Stomach (tissue), 8 donors: ENCODE measurements at regions not wholly inside any gene's neighbourhood (a gene's known extent, or its start where the extent isn't known, plus 50 kb on each side); places are given as distances from the start of the nearest gene placed in this dataset.

Source experiments
- DNase-seq, 2 donors: peaks; one replicate each; pipeline versions ENCODE4 v3.0.0 to v3.0.0-alpha.2; 2013 to 2019
- H3K27ac ChIP-seq, 5 donors: fragments of 200-600 bp in 4 of 5; sonication (generic) in 4 of 5; one replicate each; pipeline ENCODE4 v1.5.1; 2013 to 2019; ENCODE audit warnings: mild to moderate bottlenecking in 1 of 5, moderate library complexity in 1 of 5
- H3K27me3 ChIP-seq, 3 donors: fragments of 200-600 bp; sonication (generic); one replicate each; pipeline ENCODE4 v1.5.1; 2017 to 2019; ENCODE audit warnings: mixed run types in 1 of 3
- H3K36me3 ChIP-seq, 4 donors: fragments of 200-600 bp; sonication (generic); 1 replicate in 3 of 4; 2 replicates in 1 of 4; pipeline ENCODE4 v1.5.1; 2016 to 2019
- H3K4me1 ChIP-seq, 4 donors: fragments of 200-600 bp; sonication (generic); one replicate each; pipeline ENCODE4 v1.5.1; 2016 to 2019
- H3K4me3 ChIP-seq, 4 donors: fragments of 200-600 bp; sonication (generic) in 3 of 4; one replicate each; pipeline ENCODE4 v1.5.1; 2016 to 2019; ENCODE audit warnings: mild to moderate bottlenecking in 1 of 4
- H3K9me3 ChIP-seq, 4 donors: fragments of 200-600 bp; sonication (generic); one replicate each; pipeline ENCODE4 v1.5.1; 2016 to 2019
- EP300 ChIP-seq: sonication (generic); formaldehyde crosslinking; IDR thresholded peaks from one replicate; pipeline ENCODE4 v1.6.1; 2017; ENCODE audit warnings: antibody characterized with exemption
- POLR2A ChIP-seq, 4 donors: fragments of 450-650 bp; IDR thresholded peaks; one replicate each; pipeline ENCODE4 v1.6.1; 2016; ENCODE audit warnings: antibody characterized with exemption in 4 of 4, control low read depth in 2 of 4, mild to moderate bottlenecking in 1 of 4, moderate library complexity in 1 of 4
- POLR2AphosphoS5 ChIP-seq, 3 donors: sonication (generic); formaldehyde crosslinking; IDR thresholded peaks; one replicate each; pipeline ENCODE4 v1.6.1; 2016; ENCODE audit warnings: antibody characterized with exemption in 3 of 3
- WGBS, 5 donors: extraction: QIAGEN DNeasy Blood & Tissue Kit in 3 of 5; methylation state at CpG; one replicate each; pipeline versions ENCODE4 v1.1.5 to v1.1.7; 2013 to 2018; 5-methylcytosine and 5-hydroxymethylcytosine counted together
- intact Hi-C: fragments of 100-400 bp; cut with DNase I; formaldehyde crosslinking; loops from one replicate; pipeline ENCODE4 v1.15.1; 2023; ENCODE audit warnings: low total_unique reads
- TF ChIP-seq, protein P1 (sequence below), 7 experiments: fragments of 450-650 bp in 4 of 7; fragments of 200-600 bp in 3 of 7; sonication (generic) in 3 of 7; IDR thresholded peaks; one replicate each; pipeline ENCODE4 v1.5.1; 2016 to 2019; ENCODE audit warnings: antibody characterized with exemption in 7 of 7, control low read depth in 2 of 7, mild to moderate bottlenecking in 1 of 7
- donor health status: healthy with polysubstance abuse.
- donor health status: Bipolar disorder and iron deficiency.
- donor health status: healthy.

DNA sequence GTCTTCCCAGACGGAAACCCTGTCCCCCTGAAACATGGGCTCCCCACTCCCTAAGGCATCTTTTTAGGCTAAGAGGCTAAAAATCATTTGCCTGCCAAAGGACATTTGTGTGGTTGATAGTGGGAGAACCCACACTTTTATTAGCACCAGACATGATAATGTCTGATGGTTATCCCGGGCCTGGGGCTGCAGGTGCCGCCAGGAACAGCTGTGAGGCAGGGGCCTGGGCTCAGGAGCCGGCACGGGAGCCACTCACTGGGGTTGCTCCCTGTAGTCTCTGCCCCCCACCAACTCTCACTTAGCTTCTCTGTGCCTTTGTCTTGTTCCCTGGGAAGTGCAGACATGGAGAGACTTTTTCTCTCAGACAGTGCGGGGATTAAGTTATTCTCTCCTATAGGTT is 193.6 kb downstream of the GLRX3 start:
- no peak for DNase-seq
- no peaks in the 10 kb centered on the region for H3K4me1 ChIP-seq
- WGBS, 5 donors = 54 to 74% (median 63%) methylated on average over 6 of the region's 6 CpGs
- H3K27me3 ChIP-seq = peaks cover 0 to 20% (median 0%) of the 10 kb centered on the region in 3 donors
- no peaks in the 10 kb centered on the region for H3K36me3 ChIP-seq
- H3K4me3 ChIP-seq = no peak overlapping the region
- H3K27ac ChIP-seq = no peak overlapping the region
- peaks cover 0 to 43% (median 38%) of the 10 kb centered on the region in 4 donors for H3K9me3 ChIP-seq
- TF ChIP-seq EP300 (no peak), POLR2AphosphoS5 (IDR thresholded peaks at IDR 0.05) (no peak), POLR2A (IDR thresholded peaks at IDR 0.05) (no peak)
- TF ChIP-seq, protein P1, sequence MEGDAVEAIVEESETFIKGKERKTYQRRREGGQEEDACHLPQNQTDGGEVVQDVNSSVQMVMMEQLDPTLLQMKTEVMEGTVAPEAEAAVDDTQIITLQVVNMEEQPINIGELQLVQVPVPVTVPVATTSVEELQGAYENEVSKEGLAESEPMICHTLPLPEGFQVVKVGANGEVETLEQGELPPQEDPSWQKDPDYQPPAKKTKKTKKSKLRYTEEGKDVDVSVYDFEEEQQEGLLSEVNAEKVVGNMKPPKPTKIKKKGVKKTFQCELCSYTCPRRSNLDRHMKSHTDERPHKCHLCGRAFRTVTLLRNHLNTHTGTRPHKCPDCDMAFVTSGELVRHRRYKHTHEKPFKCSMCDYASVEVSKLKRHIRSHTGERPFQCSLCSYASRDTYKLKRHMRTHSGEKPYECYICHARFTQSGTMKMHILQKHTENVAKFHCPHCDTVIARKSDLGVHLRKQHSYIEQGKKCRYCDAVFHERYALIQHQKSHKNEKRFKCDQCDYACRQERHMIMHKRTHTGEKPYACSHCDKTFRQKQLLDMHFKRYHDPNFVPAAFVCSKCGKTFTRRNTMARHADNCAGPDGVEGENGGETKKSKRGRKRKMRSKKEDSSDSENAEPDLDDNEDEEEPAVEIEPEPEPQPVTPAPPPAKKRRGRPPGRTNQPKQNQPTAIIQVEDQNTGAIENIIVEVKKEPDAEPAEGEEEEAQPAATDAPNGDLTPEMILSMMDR (IDR thresholded peaks at IDR 0.05) = no peak
- intact Hi-C loops = no loop called here

DNA sequence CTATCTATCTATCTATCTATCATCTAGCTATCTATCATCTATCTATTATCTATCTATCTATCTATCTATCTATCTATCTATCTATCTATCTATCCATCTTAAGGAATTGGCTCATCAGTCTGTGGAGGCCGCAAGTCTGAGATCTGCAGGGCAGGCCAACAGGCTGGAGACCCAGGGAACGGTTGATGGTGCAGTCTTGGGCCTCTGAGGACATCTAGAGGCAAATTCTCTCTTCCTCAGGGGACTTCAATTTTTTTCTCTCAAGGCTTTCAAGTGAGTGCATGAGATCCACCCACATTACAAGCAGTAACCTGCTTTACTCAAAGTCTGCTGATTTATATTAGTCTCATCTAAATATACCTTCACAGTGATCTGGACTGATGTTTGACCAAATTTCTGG is 197.0 kb downstream of the GLRX3 start:
- no peaks in the 10 kb centered on the region for H3K4me1 ChIP-seq
- peaks cover 0 to 14% (median 10%) of the 10 kb centered on the region in 4 donors for H3K9me3 ChIP-seq
- no peak overlapping the region for H3K27ac ChIP-seq
- no peak overlapping the region for H3K4me3 ChIP-seq
- intact Hi-C loops = no loop called here
- no peaks in the 10 kb centered on the region for H3K36me3 ChIP-seq
- H3K27me3 ChIP-seq = peaks cover 0 to 12% (median 0%) of the 10 kb centered on the region in 3 donors
- 11 to 18% (median 15%) methylated on average over 2 of the region's 2 CpGs for WGBS, 5 donors
- TF ChIP-seq, protein P1 (IDR thresholded peaks at IDR 0.05) = no peak
- TF ChIP-seq EP300 = no peak
- no peak for TF ChIP-seq POLR2AphosphoS5 (IDR thresholded peaks at IDR 0.05)
- no peak for TF ChIP-seq POLR2A (IDR thresholded peaks at IDR 0.05)
- no peak for DNase-seq

DNA sequence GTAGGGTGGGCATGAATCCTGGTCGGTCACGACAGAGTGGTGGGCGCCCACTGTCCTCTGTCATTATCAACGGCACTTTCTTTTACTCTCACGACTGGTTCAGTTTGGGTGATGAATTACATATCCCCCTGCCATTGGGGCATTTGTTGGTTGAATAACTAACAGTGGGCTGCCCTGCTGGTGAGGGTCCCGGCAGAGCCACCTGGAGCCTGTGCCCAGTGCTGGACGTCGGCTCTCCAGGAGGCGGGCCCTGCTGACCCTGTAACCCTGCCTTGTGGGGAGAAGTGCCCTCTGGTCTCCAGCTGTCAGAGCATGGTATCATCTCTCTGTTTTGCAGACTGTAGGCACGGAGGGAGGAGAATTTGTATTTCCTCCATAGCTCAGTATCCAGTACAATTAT is 199.1 kb downstream of the GLRX3 start:
- intact Hi-C loops = no loop called here
- WGBS, 5 donors = 80 to 85% (median 84%) methylated on average over 10 of the region's 10 CpGs
- Histone ChIP-seq H3K9me3 (peaks cover 0 to 9% (median 6%) of the 10 kb centered on the region in 4 donors), H3K36me3 (no peaks in the 10 kb centered on the region), H3K27me3 (peaks cover 0 to 16% (median 0%) of the 10 kb centered on the region in 3 donors), H3K27ac (no peak overlapping the region), H3K4me3 (no peak overlapping the region), H3K4me1 (no peaks in the 10 kb centered on the region)
- TF ChIP-seq POLR2A (IDR thresholded peaks at IDR 0.05) (no peak), EP300 (no peak), POLR2AphosphoS5 (IDR thresholded peaks at IDR 0.05) (no peak)
- TF ChIP-seq, protein P1 (IDR thresholded peaks at IDR 0.05) = no peak
- DNase-seq = no peak

DNA sequence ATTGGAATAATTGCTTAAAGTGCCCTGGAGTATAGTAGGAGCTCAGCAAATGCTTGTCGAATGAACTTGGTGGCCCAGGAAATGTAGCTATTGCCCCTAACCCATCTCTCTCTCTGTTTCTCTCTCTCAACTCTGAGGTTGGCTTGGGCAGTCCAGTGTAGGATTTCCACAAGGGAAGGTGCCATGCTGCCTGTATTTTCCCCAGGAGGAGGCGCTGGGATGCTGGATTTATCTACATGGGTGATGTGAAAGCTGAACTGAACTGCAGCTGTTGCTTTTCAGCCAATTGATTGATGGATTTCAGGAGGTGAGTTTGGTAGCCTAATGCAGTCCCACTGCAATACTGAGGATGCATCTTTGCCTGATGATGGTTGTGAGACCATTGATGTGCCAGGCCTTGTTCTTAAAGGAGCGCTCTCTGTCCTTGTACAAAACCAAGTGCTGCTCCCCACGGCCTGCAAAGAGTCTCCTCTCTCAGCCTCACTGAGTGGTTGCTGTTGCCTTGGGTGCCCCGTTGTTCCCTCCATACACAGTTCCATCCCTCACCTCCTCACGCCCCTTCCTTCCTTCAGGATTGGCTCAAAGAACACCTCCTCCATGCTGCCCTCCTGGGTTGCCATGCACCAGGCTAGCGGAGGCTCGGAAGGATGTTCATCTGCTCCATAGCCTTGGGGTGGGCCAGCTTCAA is 200.6 kb downstream of the GLRX3 start:
- Histone ChIP-seq H3K4me3 (no peak overlapping the region), H3K36me3 (no peaks in the 10 kb centered on the region), H3K27me3 (peaks cover 0 to 13% (median 0%) of the 10 kb centered on the region in 3 donors), H3K27ac (no peak overlapping the region), H3K4me1 (no peaks in the 10 kb centered on the region), H3K9me3 (peaks cover 0 to 7% (median 0%) of the 10 kb centered on the region in 4 donors)
- intact Hi-C loops = no loop called here
- TF ChIP-seq, protein P1 (IDR thresholded peaks at IDR 0.05) = no peak
- TF ChIP-seq POLR2AphosphoS5 (IDR thresholded peaks at IDR 0.05) = no peak
- TF ChIP-seq POLR2A (IDR thresholded peaks at IDR 0.05) = no peak
- no peak for TF ChIP-seq EP300
- 64 to 73% (median 67%) methylated on average over 8 of the region's 8 CpGs for WGBS, 5 donors
- peak in 1 of 2 donors; percentile 22 for DNase-seq
